ENCODE measurements at regions not wholly inside any gene's neighbourhood (a gene's known extent, or its start where the extent isn't known, plus 50 kb on each side); places are given as distances from the start of the nearest gene placed in this dataset.
"Not testable (repeated sequence)": the region's sequence is repeated elsewhere in the genome, so short reads cannot be mapped to it uniquely, and the experiment has no call there.

- H2AFZ ChIP-seq (ENCODE audit: low read depth, low read length, poor library complexity, severe bottlenecking): no peak overlapping the region
- no peak for ATAC-seq
- no peak overlapping the region for H3K9ac ChIP-seq (ENCODE audit: low read length)
- TF ChIP-seq TCF7L2 (IDR thresholded peaks at IDR 0.05; ENCODE audit: borderline replicate concordance, extremely low read depth, insufficient read depth, insufficient read length) (no peak), REST (IDR thresholded peaks at IDR 0.05; ENCODE audit: low read depth) (no peak), RAD21 (IDR thresholded peaks at IDR 0.05; ENCODE audit: low read depth) (no peak), SP1 (IDR thresholded peaks at IDR 0.05; ENCODE audit: low read depth) (no peak), ATF3 (IDR thresholded peaks at IDR 0.05) (no peak), YY1 (IDR thresholded peaks at IDR 0.05; ENCODE audit: extremely low read depth, insufficient replicate concordance, low read depth, low read length) (no peak), POLR2AphosphoS5 (IDR thresholded peaks at IDR 0.05; ENCODE audit: low read depth, low read length) (no peak), FOSL1 (IDR thresholded peaks at IDR 0.05; ENCODE audit: low read depth) (no peak), EZH2phosphoT487 (IDR thresholded peaks at IDR 0.05; ENCODE audit: borderline replicate concordance) (no peak), POLR2A (IDR thresholded peaks at IDR 0.05; ENCODE audit: borderline replicate concordance, extremely low read depth, insufficient read depth, insufficient read length) (no peak), SIN3A (IDR thresholded peaks at IDR 0.05; ENCODE audit: low read depth) (no peak), ZFX (IDR thresholded peaks at IDR 0.05) (no peak)
- ChIA-PET CTCF (no interaction called here), RAD21 (ENCODE audit: low non-redundant PET in 1 of 2, low total read pairs in 2 of 2, uncharacterized antibody in 2 of 2, unreplicated experiment in 2 of 2) (no interaction called here), POLR2A (no interaction called here)
- H3K36me3 ChIP-seq (ENCODE audit: control insufficient read depth in 1 of 2, insufficient read depth in 2 of 2, low read length in 2 of 2): no peaks in the 10 kb centered on the region
- DNase-seq (ENCODE audit: low read depth, low spot score): no peak
- intact Hi-C loops (cut with micrococcal nuclease): no loop called here
- no peak overlapping the region for H3K4me2 ChIP-seq (ENCODE audit: low read length)
- no peak overlapping the region for H3K4me3 ChIP-seq (replicated peaks in 1 of 2; ENCODE audit: low read depth in 1 of 2, low read length in 2 of 2)
- no peak overlapping the region for H3K27ac ChIP-seq (ENCODE audit: low read depth, low read length)
- no TSS peak for BruUV-seq (replicated peaks)
- H4K20me1 ChIP-seq (ENCODE audit: insufficient read depth): no peaks in the 10 kb centered on the region
- H3K27me3 ChIP-seq (ENCODE audit: insufficient read depth, low read length): no peaks in the 10 kb centered on the region
- H3K79me2 ChIP-seq (ENCODE audit: insufficient read depth, low read length): no peaks in the 10 kb centered on the region
- no peaks in the 10 kb centered on the region for H3K9me3 ChIP-seq (ENCODE audit: control insufficient read depth in 1 of 2, insufficient read depth in 1 of 2, low read depth in 1 of 2, low read length in 2 of 2)
- H3K4me1 ChIP-seq (ENCODE audit: control insufficient read depth in 1 of 2, insufficient read depth in 2 of 2, low read length in 2 of 2): no peaks in the 10 kb centered on the region
- H3K9me2 ChIP-seq (ENCODE audit: insufficient read depth): no peaks in the 10 kb centered on the region
Observed at GRCh38 chr3:163552659-163552966, 1525.7 kb downstream of the SI start.

DNA sequence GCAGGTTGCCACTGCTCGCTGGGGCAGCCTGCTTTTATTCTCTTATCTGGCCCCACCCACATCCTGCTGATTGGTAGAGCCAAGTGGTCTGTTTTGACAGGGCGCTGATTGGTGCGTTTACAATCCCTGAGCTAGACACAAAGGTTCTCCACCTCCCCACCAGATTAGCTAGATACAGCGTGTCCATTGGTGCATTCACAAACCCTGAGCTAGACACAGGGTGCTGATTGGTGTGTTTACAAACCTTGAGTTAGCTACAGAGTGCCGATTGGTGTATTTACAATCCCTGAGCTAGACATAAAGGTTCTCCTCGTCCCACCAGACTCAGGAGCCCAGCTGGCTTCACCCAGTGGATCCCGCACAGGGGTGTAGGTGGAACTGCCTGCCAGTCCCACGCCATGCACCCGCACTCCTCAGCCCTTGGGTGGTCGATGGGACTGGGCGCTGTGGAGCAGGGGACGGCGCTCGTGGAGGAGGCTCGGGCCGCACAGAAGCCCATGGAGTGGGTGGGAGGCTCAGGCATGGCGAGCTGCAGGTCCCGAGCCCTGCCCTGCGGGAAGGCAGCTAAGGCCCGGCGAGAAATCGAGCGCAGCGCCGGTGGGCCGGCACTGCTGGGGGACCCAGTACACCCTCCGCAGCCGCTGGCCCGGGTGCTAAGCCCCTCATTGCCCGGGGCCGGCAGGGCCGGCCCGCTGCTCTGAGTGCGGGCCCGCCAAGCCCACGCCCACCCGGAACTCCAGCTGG, 1526.2 kb downstream of the SI start:
- H3K36me3 ChIP-seq (ENCODE audit: control insufficient read depth in 1 of 2, insufficient read depth in 2 of 2, low read length in 2 of 2); DNase-seq (ENCODE audit: low read depth, low spot score); H3K4me1 ChIP-seq (ENCODE audit: control insufficient read depth in 1 of 2, insufficient read depth in 2 of 2, low read length in 2 of 2); BruUV-seq (replicated peaks); H3K9ac ChIP-seq (ENCODE audit: low read length); H3K27me3 ChIP-seq (ENCODE audit: insufficient read depth, low read length); H3K27ac ChIP-seq (ENCODE audit: low read depth, low read length); RAD21 ChIA-PET (ENCODE audit: low non-redundant PET in 1 of 2, low total read pairs in 2 of 2, uncharacterized antibody in 2 of 2, unreplicated experiment in 2 of 2); H3K4me2 ChIP-seq (ENCODE audit: low read length); H3K9me3 ChIP-seq (ENCODE audit: control insufficient read depth in 1 of 2, insufficient read depth in 1 of 2, low read depth in 1 of 2, low read length in 2 of 2); H2AFZ ChIP-seq (ENCODE audit: low read depth, low read length, poor library complexity, severe bottlenecking); H3K9me2 ChIP-seq (ENCODE audit: insufficient read depth); H3K79me2 ChIP-seq (ENCODE audit: insufficient read depth, low read length); POLR2A ChIA-PET; ATAC-seq; CTCF ChIA-PET; intact Hi-C loops (cut with micrococcal nuclease); H4K20me1 ChIP-seq (ENCODE audit: insufficient read depth); H3K4me3 ChIP-seq (replicated peaks in 1 of 2; ENCODE audit: low read depth in 1 of 2, low read length in 2 of 2): not testable (repeated sequence)

All from HCT116 (cell line).